Fibroblast of mammary gland (primary cell): ENCODE measurements at regions not wholly inside any gene's neighbourhood (a gene's known extent, or its start where the extent isn't known, plus 50 kb on each side); places are given as distances from the start of the nearest gene placed in this dataset.

ENCODE experiments used
- DNase-seq: peaks from one replicate; pipeline ENCODE4 v3.0.0-alpha.2; 2010; ENCODE audit warnings: low read depth
- H3K4me3 ChIP-seq: 2 replicates; pipeline ENCODE4 v1.5.1; 2011; ENCODE audit warnings: low read depth, mild to moderate bottlenecking, low read length, moderate library complexity; ENCODE audit not compliant: control insufficient read depth
- CTCF ChIP-seq: conservative IDR thresholded peaks from 2 replicates; pipeline ENCODE4 v1.5.1; 2011; ENCODE audit warnings: low read depth, low read length, inconsistent platforms; ENCODE audit not compliant: control insufficient read depth, insufficient read depth

GRCh38 chr11:41868606-41869005 lies 409.2 kb upstream of the LRRC4C start:
- DNase-seq = no peak
- no peak for TF ChIP-seq CTCF

GRCh38 chr11:41872426-41872825 lies 413.0 kb upstream of the LRRC4C start:
- no peak for TF ChIP-seq CTCF
- DNase-seq = no peak
- H3K4me3 ChIP-seq = no peak overlapping the region

More at GRCh38 chr11:41868606-41869005, 409.2 kb upstream of the LRRC4C start:
- H3K4me3 ChIP-seq = no peak overlapping the region

GRCh38 chr11:41872870-41873269 lies 413.4 kb upstream of the LRRC4C start:
- no peak for TF ChIP-seq CTCF
- no peak for DNase-seq
- H3K4me3 ChIP-seq = no peak overlapping the region

GRCh38 chr11:41878095-41878494 lies 418.6 kb upstream of the LRRC4C start:
- H3K4me3 ChIP-seq = no peak overlapping the region
- peak; percentile 6 for DNase-seq
- no peak for TF ChIP-seq CTCF

- no peak for TF ChIP-seq CTCF
- H3K4me3 ChIP-seq = no peak overlapping the region
- DNase-seq = peak; percentile 4
Observed at GRCh38 chr11:41879214-41879613, 419.8 kb upstream of the LRRC4C start.

- no peak overlapping the region for H3K4me3 ChIP-seq
- TF ChIP-seq CTCF = no peak
- DNase-seq = no peak
Observed at GRCh38 chr11:41895081-41895480, 435.6 kb upstream of the LRRC4C start.

GRCh38 chr11:41897991-41898390 lies 438.5 kb upstream of the LRRC4C start:
- DNase-seq = no peak
- no peak overlapping the region for H3K4me3 ChIP-seq
- TF ChIP-seq CTCF = no peak
